CD4-positive, alpha-beta T cell (primary cell): ENCODE measurements at regions not wholly inside any gene's neighbourhood (a gene's known extent, or its start where the extent isn't known, plus 50 kb on each side); places are given as distances from the start of the nearest gene placed in this dataset.

Source experiments
- ATAC-seq: fragments of 200-7000 bp; cut with Tn5 transposase; one replicate; pipeline ENCODE4 v1.10.0; 2022; ENCODE audit warnings: mild to moderate bottlenecking; ENCODE audit not compliant: poor library complexity
- CTCF ChIA-PET: fragments of 350-600 bp; sonication (Branson Sonifier 250); formaldehyde crosslinking; loops from one replicate; lab custom pipeline; 2021; ENCODE audit warnings: antibody characterized with exemption, inconsistent platforms; lab: Charles Lee
- POLR2A ChIA-PET: fragments of 350-600 bp; sonication (Branson Sonifier 250); formaldehyde crosslinking; loops from one replicate; lab custom pipeline; 2021; ENCODE audit warnings: antibody characterized with exemption, inconsistent platforms; lab: Charles Lee
- DNase-seq, 14 experiments: peaks; one replicate each; pipeline ENCODE4 v3.0.0-alpha.2; 2013 to 2020; ENCODE audit warnings: mixed read lengths in 2 of 14
- H3K27ac ChIP-seq, 2 donors: one replicate each; pipeline versions ENCODE4 v1.5.1 to v1.7.0; 2013; ENCODE audit warnings: low read length in 2 of 2, low read depth in 1 of 2, mild to moderate bottlenecking in 1 of 2
- H3K27me3 ChIP-seq, 2 experiments: 1 replicate in 1 of 2; 2 replicates in 1 of 2; pipeline versions ENCODE4 v1.6.1 to v1.7.0; 2013; ENCODE audit warnings: low read length in 2 of 2, control low read depth in 1 of 2, mild to moderate bottlenecking in 1 of 2, moderate library complexity in 1 of 2; ENCODE audit not compliant: insufficient read depth in 2 of 2, control insufficient read depth in 1 of 2
- H3K36me3 ChIP-seq: one replicate; pipeline ENCODE4 v1.6.1; 2013; ENCODE audit warnings: low read length, control low read depth; ENCODE audit not compliant: insufficient read depth
- H3K4me1 ChIP-seq: one replicate; pipeline ENCODE4 v1.6.1; 2013; ENCODE audit warnings: low read length, control low read depth; ENCODE audit not compliant: insufficient read depth
- H3K4me3 ChIP-seq: one replicate; pipeline ENCODE4 v1.5.1; 2013; ENCODE audit warnings: mild to moderate bottlenecking, low read length, moderate library complexity
- H3K9me3 ChIP-seq, 2 experiments: 1 replicate in 1 of 2; 2 replicates in 1 of 2; pipeline versions ENCODE4 v1.6.1 to v1.7.0; 2013; ENCODE audit warnings: low read length in 2 of 2, mild to moderate bottlenecking in 2 of 2, control low read depth in 1 of 2, moderate library complexity in 1 of 2; ENCODE audit not compliant: control insufficient read depth in 1 of 2, insufficient read depth in 1 of 2
- H3K27ac Mint-ChIP-seq: one replicate; pipeline ENCODE4 v1.8.0; 2020; ENCODE audit warnings: mixed read lengths
- H3K27me3 Mint-ChIP-seq: one replicate; pipeline ENCODE4 v1.8.0; 2021; ENCODE audit warnings: mixed read lengths
- H3K36me3 Mint-ChIP-seq: one replicate; pipeline ENCODE4 v1.8.0; 2021; ENCODE audit warnings: low read depth, mixed read lengths
- H3K4me1 Mint-ChIP-seq: one replicate; pipeline ENCODE4 v1.8.0; 2021; ENCODE audit warnings: low read depth, mixed read lengths
- H3K4me3 Mint-ChIP-seq: one replicate; pipeline ENCODE4 v1.8.0; 2020; ENCODE audit warnings: mild to moderate bottlenecking, mixed read lengths
- H3K9me3 Mint-ChIP-seq: one replicate; pipeline ENCODE4 v1.8.0; 2020; ENCODE audit warnings: mixed read lengths
- CTCF ChIP-seq: fragments of 200-600 bp; IDR thresholded peaks from one replicate; pipeline ENCODE4 v1.8.0; 2022; ENCODE audit warnings: antibody characterized with exemption, mild to moderate bottlenecking
- intact Hi-C, 2 experiments: fragments of 100-400 bp; cut with DNase I in 1 of 2; cut with micrococcal nuclease in 1 of 2; formaldehyde crosslinking; loops; one replicate each; pipeline versions ENCODE4 v1.15.1 to v1.9.0; 2023 to 2025; cut with DNase I, micrococcal nuclease

- Mint-ChIP-seq H3K27ac (no peak overlapping the region), H3K27me3 (no peaks in the 10 kb centered on the region), H3K36me3 (no peaks in the 10 kb centered on the region), H3K9me3 (no peaks in the 10 kb centered on the region), H3K4me1 (peaks cover 9% of the 10 kb centered on the region), H3K4me3 (no peak overlapping the region)
- Histone ChIP-seq H3K4me1 (no peaks in the 10 kb centered on the region), H3K4me3 (no peak overlapping the region), H3K9me3 (no peaks in the 10 kb centered on the region), H3K36me3 (no peaks in the 10 kb centered on the region), H3K27me3 (no peaks in the 10 kb centered on the region), H3K27ac (no peak overlapping the region)
- intact Hi-C loops: loop anchor here (5.0 to 10.0 kb wide), 2 partner anchors 114 to 547 kb away; no protein-coding TSS in a partner anchor
- DNase-seq (no peak), ATAC-seq (no peak)
- no peak for TF ChIP-seq CTCF
- ChIA-PET CTCF (no interaction called here), POLR2A (no interaction called here)
Measured at GRCh38 chr3:59310736-59311135, 260.9 kb upstream of the CFAP20DC start.

- Histone ChIP-seq H3K36me3 (no peaks in the 10 kb centered on the region), H3K4me3 (no peak overlapping the region), H3K27ac (no peak overlapping the region), H3K27me3 (no peaks in the 10 kb centered on the region), H3K4me1 (no peaks in the 10 kb centered on the region), H3K9me3 (no peaks in the 10 kb centered on the region)
- no peak for TF ChIP-seq CTCF
- Mint-ChIP-seq H3K4me3 (no peak overlapping the region), H3K27ac (no peak overlapping the region), H3K9me3 (no peaks in the 10 kb centered on the region), H3K27me3 (no peaks in the 10 kb centered on the region), H3K4me1 (no peaks in the 10 kb centered on the region), H3K36me3 (no peaks in the 10 kb centered on the region)
- no peak for ATAC-seq
- POLR2A ChIA-PET: no interaction called here
- DNase-seq: no peak
- CTCF ChIA-PET: no interaction called here
- intact Hi-C loops: no loop called here
Measured at GRCh38 chr3:59308684-59309083, 258.9 kb upstream of the CFAP20DC start.

- H3K4me1 ChIP-seq: no peaks in the 10 kb centered on the region
- TF ChIP-seq CTCF: no peak
- H3K27ac ChIP-seq: no peak overlapping the region
- ChIA-PET CTCF (no interaction called here), POLR2A (no interaction called here)
- Mint-ChIP-seq H3K27ac (no peak overlapping the region), H3K4me3 (no peak overlapping the region), H3K9me3 (no peaks in the 10 kb centered on the region), H3K27me3 (no peaks in the 10 kb centered on the region), H3K36me3 (no peaks in the 10 kb centered on the region), H3K4me1 (no peaks in the 10 kb centered on the region)
- no peaks in the 10 kb centered on the region for H3K36me3 ChIP-seq
- H3K9me3 ChIP-seq: no peaks in the 10 kb centered on the region
- ATAC-seq (no peak), DNase-seq (no peak)
- intact Hi-C loops: no loop called here
- H3K4me3 ChIP-seq: no peak overlapping the region
- no peaks in the 10 kb centered on the region for H3K27me3 ChIP-seq
Measured at GRCh38 chr3:59308001-59308400, 258.2 kb upstream of the CFAP20DC start.
